ENCODE measurements at regions not wholly inside any gene's neighbourhood (a gene's known extent, or its start where the extent isn't known, plus 50 kb on each side); places are given as distances from the start of the nearest gene placed in this dataset.
"Not testable (repeated sequence)": the region's sequence is repeated elsewhere in the genome, so short reads cannot be mapped to it uniquely, and the experiment has no call there.

GRCh38 chr13:38283346-38283745, 66.3 kb upstream of the UFM1 start:
- no peak for DNase-seq

DNA sequence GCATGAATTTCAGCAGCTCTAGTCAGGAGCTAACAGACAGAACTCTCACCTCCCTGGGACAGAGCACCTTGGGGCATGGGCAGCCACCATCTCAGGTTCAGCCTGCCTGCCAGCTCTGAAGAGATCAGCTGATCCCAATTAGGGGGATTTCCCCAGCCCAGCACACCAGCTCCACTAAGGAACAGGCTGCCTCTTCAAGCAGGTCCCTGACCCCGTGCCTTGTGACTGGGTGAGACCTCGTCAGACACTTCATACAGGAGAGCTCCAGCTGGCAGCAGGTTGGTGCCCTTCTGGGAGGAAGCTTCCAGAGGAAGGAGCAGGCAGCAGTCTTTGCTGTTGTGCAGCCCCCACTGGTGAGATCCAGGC, 84.5 kb upstream of the UFM1 start:
- DNase-seq, result no peak

DNA sequence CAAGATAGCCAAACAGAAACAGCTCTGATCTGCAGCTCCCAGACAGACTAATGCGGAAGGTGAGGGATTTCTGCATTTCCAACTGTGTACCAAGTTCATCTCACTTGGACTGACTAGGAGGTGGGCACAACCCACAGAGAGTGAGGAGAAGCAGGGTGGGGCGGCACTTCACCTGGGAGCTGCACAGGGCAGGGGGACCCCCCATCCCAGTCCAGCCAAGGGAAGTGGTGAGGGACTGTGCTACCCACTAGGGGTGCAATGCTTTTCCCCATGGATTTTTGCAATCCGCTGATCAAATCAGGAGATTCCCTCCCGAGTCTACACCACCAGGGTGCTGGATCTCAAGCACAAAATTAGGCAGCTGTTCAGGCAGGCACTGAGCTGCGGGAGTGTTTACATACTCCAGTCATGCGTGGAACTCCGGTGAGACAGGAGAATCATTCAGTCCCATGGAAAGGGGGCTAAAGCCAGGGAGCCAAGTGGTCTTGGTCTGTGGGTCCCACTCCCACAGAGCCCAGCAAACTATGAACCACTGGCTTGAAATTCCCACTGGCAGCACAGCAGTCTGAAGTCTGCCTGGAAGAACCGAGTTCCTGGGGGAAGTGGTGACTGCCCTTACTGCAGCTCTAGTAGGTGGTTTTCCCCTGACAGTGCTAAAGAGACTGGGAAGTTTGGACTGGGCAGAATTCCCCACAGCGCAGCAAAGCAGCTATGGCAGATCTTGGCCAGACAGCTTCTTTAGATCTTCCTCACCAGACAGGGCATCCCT, 85.1 kb upstream of the UFM1 start:
- DNase-seq, result peak in 1 of 2 experiments; percentile 51

DNA sequence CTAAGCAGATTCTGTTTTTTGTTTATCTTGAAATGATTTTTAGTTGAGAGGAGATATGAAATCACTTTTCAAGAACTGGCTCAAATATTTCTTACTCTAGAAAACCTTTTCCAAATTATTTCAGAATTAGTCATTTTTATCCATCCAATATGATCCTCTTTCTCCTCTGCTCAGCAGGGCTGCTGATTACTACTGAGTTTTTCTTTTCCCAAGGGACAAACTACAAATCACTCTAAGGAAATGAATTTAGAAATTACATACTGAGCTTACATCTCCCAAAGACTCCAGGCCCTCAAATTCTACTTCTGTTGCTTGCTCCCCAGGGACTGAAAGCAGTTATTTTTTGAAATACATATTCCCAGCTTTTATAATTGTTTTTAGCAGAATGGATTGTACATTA, 87.4 kb upstream of the UFM1 start:
- DNase-seq, result no peak

- DNase-seq, result no peak
These were observed 94.1 kb upstream of the UFM1 start for GRCh38 chr13:38255600-38255999.

GRCh38 chr13:38239874-38240273, 109.8 kb upstream of the UFM1 start:
- DNase-seq, result no peak

DNA sequence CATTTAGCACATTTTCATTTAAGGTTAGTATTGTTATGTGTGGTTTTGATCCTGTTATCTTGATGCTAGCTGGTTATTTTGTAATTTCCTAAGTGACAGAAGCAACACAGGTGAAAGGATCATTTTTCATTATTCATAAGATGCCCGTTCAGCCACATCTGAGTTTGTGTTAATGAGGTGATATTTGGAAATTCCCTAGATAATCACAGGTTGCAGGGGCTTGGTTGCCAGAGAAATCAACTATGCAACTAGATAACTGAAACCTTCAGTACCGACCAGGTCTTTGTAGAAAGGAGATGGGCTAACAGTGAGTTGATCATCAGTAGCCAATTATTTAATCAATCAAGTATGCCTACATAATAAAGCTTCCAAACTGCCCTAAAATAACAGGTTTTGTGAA, 121.3 kb upstream of the UFM1 start:
- DNase-seq, result no peak

- no peak for DNase-seq
These were observed 123.2 kb upstream of the UFM1 start for GRCh38 chr13:38226496-38226895.

- peak in 1 of 2 experiments; percentile 1 for DNase-seq
These were observed 126.6 kb upstream of the UFM1 start for GRCh38 chr13:38223089-38223488.

GRCh38 chr13:38221120-38221519, 128.5 kb upstream of the UFM1 start:
- DNase-seq, result not testable (repeated sequence)

GRCh38 chr13:38216181-38216580, 133.5 kb upstream of the UFM1 start:
- no peak for DNase-seq

DNA sequence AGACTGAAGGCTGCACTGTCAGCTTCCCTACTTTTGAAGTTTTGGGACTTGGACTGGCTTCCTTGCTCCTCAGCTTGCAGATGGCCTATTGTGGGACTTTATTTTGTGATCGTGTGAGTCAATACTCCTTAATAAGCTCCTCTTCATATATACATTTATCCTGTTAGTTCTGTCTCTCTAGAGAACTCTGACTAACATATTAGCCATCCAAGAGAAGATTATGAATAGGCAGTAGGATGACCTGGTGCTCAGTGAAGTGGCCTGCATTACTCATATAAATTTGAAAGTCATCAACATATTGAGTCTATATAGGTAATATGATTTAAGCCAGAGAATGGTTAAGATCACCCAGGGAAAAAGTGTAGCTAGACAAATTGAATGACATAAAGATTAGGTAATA, 136.3 kb upstream of the UFM1 start:
- DNase-seq, result no peak

DNA sequence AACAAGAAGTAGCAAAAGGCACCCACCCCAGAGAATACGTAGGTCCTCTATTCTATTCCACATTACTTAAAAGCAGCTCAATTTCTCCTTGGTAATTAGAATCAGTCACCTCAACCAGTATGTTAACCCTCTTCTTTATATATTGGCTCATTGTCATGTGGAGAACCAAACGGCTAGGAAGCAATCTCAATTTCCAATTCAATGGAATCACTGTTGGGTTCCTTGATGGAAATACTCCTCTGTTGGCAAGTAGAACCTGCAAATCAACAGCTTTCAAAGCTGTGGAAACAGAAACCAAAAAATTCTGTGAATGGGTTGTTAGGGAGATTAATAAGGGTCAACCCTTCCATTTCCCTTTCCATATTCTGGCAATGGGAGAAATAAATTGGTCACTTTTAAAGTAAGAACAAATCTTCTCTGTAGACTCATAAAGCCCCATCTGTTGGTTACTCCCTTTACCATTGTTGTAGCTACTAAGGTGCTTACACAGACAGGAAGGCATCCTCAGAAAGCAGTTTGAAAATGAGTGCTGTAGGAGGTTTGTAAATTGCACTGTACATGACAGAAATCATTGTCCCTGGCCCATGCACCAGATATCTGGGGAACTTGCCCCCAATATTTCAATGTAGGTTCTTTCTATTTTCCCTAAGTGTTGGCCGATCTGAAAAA, 138.6 kb upstream of the UFM1 start:
- peak in 1 of 2 experiments; percentile 21 for DNase-seq

DNA sequence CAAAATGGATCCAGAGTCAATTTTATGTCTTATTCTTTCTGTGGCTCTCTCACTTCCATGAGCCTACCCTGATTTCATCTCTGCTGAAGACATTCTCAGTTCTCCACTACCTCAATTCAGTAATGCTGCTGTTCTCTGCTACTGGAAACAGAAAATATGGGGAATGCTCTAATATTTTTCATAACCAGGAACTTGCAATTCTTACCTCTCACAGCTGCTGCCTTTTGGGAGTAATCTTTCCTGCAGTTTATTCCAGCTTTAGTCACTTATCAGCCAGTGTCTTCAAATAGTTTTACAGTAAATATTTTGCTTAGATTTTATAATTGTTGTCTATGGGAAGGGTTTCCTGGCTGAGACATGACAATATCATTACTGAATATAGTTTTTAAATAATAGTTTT, 145.1 kb upstream of the UFM1 start:
- DNase-seq, result no peak

DNA sequence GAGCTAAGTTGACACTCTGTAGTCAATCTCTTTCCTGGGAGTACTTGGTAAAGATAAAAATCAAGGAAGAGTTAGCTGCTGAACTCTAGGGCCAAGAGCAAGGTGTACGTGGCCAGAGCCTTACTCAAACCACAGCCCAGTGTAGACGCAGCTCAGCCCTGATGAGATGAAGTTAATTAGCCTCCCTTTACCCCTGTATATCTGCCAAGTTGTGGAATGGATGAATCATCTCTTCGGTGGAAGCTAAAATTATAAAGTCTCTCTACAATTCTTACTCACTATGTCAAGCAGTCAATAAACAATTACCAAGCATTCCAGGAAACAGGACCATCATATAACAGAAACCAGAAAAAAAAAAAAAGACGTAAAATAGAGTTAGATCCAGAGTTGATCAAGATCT, 146.9 kb upstream of the UFM1 start:
- DNase-seq, result no peak

DNA sequence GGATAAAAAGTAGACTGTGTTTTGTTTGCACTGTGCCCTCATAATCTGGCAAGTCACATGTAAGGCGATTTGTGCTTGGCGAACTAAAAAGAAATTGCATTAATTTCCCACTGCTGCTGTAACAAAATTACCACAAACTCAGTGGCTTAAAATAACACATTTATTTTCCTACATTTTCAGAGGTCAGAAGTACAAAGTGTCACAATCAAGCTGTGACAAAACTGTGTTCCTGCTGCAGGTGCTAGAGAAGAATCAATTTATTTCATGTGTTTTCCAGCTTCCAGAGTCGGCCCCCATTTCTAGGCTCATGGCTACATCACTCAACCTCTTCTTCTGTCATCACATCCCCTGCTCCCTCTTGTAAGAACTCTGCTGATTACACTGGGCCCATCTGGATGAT, 158.6 kb upstream of the UFM1 start:
- DNase-seq, result no peak

DNA sequence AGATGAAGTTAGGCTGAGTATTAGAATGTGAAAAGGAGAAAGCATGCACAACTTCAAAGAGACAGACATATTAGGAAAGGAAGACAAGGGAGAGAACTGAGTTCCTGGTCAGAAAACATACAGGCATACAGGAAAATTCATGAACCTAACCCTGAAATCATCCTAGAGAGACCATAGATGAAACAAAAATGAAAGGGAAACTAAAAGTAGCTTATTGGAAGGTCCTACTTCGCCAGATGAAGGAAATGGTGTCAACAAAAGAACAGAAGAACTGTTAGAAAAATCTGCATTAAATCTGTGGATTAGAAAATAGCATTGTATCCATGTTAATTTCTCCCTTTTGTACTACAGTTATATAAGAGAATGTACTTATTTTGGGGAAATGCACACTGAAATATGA, 169.0 kb upstream of the UFM1 start:
- no peak for DNase-seq

DNA sequence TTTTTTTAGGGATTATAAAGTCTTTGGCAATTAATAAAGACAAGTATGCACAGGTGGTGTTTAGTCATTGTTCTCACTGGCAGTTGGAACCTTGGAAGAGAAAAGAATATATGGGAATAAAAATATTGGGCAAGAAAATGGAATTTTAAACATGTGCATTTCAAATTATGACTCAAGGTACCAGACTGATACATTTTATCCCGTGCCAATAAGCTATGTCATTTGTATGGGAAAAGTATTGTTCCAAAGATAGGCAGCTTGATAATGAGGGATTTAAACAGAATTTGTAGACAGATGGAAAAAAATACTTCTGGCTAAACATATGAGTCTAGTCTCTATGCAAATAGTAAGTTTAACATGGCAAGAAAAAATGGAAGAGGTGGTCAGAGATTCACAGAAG, 169.5 kb upstream of the UFM1 start:
- DNase-seq, result no peak

GRCh38 chr13:38176664-38177063, 173.0 kb upstream of the UFM1 start:
- DNase-seq, result no peak

DNA sequence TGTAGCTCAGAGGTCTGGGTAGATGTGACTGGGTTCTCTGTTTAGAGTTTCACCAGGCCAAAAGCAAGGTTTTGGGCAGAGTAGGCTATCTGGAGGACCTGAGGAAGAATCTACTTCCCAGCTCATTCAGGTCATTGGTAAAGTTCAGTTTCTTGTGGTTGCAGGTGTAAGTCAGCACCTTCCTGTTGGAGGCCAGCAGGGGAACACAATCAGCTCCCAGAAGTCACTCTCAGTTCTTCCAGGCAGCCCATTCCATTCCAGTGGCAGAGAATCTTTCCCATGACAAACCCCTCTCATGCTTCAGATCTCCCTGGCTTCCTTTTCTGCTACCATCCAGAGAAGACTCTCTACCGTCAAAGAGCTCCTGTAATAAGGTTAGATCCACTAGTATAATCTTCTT, 176.2 kb upstream of the UFM1 start:
- DNase-seq, result no peak

DNA sequence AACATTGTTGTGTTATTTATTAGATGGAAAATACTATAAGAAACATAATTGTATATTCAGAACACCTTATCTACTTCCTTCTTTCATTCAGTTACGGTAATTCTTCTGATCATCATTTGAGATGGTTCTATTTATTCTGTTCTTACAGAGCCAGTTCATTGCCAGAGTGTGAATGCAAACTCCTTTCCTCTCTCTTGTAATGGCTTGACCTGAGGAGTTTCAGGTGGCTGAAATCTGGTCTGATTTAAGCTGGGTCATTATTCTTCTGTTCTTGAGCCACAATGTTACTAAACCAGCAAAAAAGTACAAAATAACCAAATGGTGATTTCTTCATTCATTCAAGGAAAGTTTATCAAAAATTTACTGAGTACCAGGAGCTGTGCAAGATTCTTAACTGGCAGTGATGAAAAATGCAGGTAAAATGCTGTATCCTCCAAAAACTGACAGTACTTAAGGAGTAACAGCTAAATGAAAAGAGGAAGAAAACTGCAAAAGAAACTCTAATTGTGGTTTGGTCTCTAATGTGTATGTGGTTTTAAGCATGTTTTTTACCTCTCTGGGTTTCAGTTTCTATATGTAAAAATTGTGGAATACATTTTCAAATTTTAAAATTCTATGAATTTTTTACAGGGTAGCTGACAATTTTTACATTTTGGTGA, 182.4 kb upstream of the UFM1 start:
- no peak for DNase-seq

DNA sequence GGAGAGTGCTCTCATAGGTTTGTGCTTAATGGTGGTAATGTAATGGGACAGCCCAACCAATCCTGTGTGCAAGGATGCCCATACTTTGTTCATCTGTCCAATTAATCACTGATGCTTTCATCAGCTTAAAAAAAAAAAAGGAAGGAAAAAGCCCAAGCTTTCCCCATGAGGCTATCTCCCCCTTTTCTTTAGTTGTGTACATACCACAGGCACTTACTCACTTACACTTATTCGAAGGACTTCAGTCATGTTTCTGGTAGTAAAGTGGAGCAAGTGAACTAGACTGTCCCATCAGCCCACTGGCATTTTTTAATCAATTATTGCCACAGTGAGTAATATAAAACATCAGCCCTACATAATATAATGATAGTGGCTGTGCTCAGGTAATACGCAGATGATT, 183.5 kb upstream of the UFM1 start:
- DNase-seq, result no peak

GRCh38 chr13:38160131-38160530, 189.5 kb upstream of the UFM1 start:
- no peak for DNase-seq

DNA sequence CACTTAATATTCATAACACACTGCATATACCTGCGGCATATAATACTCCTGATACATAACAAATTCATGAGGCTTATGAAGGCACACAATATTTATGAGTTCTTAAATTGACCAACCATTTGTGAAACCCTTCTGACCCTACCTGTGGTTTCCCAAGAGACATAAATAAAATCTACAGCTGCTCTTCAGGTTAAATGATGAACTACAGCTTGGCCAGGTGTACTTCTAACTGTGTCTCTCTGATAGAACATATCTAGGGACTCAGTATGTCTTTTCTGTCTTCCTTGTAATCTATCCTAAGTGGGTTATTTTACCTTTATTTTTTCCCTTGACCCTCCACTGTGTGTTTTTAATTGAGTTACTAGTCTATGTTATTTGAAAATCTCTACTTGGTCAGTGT, 189.9 kb upstream of the UFM1 start:
- DNase-seq, result no peak

All from NCI-H2081 (cell line).